SU-DHL-6 (cell line): ENCODE measurements at regions not wholly inside any gene's neighbourhood (a gene's known extent, or its start where the extent isn't known, plus 50 kb on each side); places are given as distances from the start of the nearest gene placed in this dataset.
"Not testable (repeated sequence)": the region's sequence is repeated elsewhere in the genome, so short reads cannot be mapped to it uniquely, and the experiment has no call there.

Experiments
- H2AFZ ChIP-seq: fragments of 200-600 bp; sonication (generic); 2 replicates; pipeline ENCODE4 v1.6.1; 2014; ENCODE audit warnings: low read depth, mild to moderate bottlenecking, moderate library complexity, mixed read lengths, antibody characterized with exemption, low read length; ENCODE audit not compliant: severe bottlenecking
- H3F3A ChIP-seq: fragments of 200-600 bp; shearing (Covaris generic); 2 replicates; pipeline ENCODE4 v1.6.0; 2016; ENCODE audit warnings: antibody characterized with exemption, mild to moderate bottlenecking; ENCODE audit not compliant: insufficient read depth
- H3K27ac ChIP-seq: fragments of 200-600 bp; sonication (generic); 2 replicates; pipeline ENCODE4 v1.5.1; 2016; ENCODE audit warnings: low read depth, mild to moderate bottlenecking, low read length, moderate library complexity, mixed read lengths
- H3K27me3 ChIP-seq: fragments of 200-600 bp; sonication (generic), shearing (Covaris generic); 2 replicates; pipeline ENCODE4 v1.6.0; 2014; ENCODE audit warnings: mild to moderate bottlenecking, low read length
- H3K36me3 ChIP-seq: fragments of 200-600 bp; sonication (generic); 2 replicates; pipeline ENCODE4 v1.6.1; 2014; ENCODE audit warnings: mild to moderate bottlenecking, low read length, mixed read lengths
- H3K4me2 ChIP-seq: fragments of 300-600, 200-600 bp; shearing (Covaris generic), sonication (generic); 2 replicates; pipeline ENCODE4 v1.6.0; 2014; ENCODE audit warnings: low read length, low read depth, mild to moderate bottlenecking; ENCODE audit not compliant: poor library complexity, severe bottlenecking
- H3K4me3 ChIP-seq: fragments of 200-600 bp; sonication (generic); 2 replicates; pipeline ENCODE4 v1.5.1; 2014; ENCODE audit warnings: antibody characterized with exemption, low read length, mild to moderate bottlenecking, mixed read lengths; ENCODE audit not compliant: insufficient read depth, poor library complexity, severe bottlenecking
- H3K79me2 ChIP-seq: fragments of 200-600 bp; sonication (generic); 2 replicates; pipeline ENCODE4 v1.6.1; 2014; ENCODE audit warnings: mild to moderate bottlenecking, low read length, moderate library complexity; ENCODE audit not compliant: insufficient read depth
- H3K9ac ChIP-seq: fragments of 200-600 bp; sonication (generic); 2 replicates; pipeline ENCODE4 v1.7.0; 2014; ENCODE audit warnings: mild to moderate bottlenecking, low read length
- H3K9me2 ChIP-seq: fragments of 200-600 bp; sonication (generic); replicated peaks from 2 replicates; pipeline ENCODE4 v1.6.1; 2014; ENCODE audit warnings: low read length; ENCODE audit not compliant: insufficient read depth
- H3K9me3 ChIP-seq: fragments of 200-600 bp; sonication (generic); 2 replicates; pipeline ENCODE4 v1.6.1; 2014; ENCODE audit warnings: low read length, mixed read lengths; ENCODE audit not compliant: insufficient read depth
- H4K20me1 ChIP-seq: fragments of 200-600 bp; sonication (generic); 2 replicates; pipeline ENCODE4 v1.6.1; 2014; ENCODE audit warnings: low read depth, mild to moderate bottlenecking, antibody characterized with exemption, low read length, moderate library complexity, mixed read lengths
- CTCF ChIP-seq: fragments of 200-600 bp; sonication (generic); IDR thresholded peaks from one replicate; pipeline ENCODE4 v1.5.1; 2017; ENCODE audit warnings: antibody characterized with exemption, mild to moderate bottlenecking, low read length, moderate library complexity; ENCODE audit not compliant: insufficient read depth, poor library complexity, severe bottlenecking
- EZH2phosphoT487 ChIP-seq: fragments of 200-600 bp; sonication (generic), shearing (Covaris generic); conservative IDR thresholded peaks from 2 replicates; pipeline ENCODE4 v1.6.1; 2018; ENCODE audit warnings: mild to moderate bottlenecking, antibody characterized with exemption, low read length, moderate library complexity, mixed read lengths

GRCh38 chr2:12623051-12623450 is 93.7 kb upstream of the TRIB2 start:
- Histone ChIP-seq H2AFZ (no peak overlapping the region), H3K9me2 (no peaks in the 10 kb centered on the region), H3K79me2 (no peaks in the 10 kb centered on the region), H3K36me3 (no peaks in the 10 kb centered on the region), H3K9me3 (no peaks in the 10 kb centered on the region), H3K9ac (no peak overlapping the region), H3K27ac (no peak overlapping the region), H3K4me2 (no peak overlapping the region), H4K20me1 (no peaks in the 10 kb centered on the region), H3F3A (no peaks in the 10 kb centered on the region), H3K27me3 (no peaks in the 10 kb centered on the region), H3K4me3 (no peak overlapping the region)
- TF ChIP-seq CTCF (no peak), EZH2phosphoT487 (no peak)

DNA sequence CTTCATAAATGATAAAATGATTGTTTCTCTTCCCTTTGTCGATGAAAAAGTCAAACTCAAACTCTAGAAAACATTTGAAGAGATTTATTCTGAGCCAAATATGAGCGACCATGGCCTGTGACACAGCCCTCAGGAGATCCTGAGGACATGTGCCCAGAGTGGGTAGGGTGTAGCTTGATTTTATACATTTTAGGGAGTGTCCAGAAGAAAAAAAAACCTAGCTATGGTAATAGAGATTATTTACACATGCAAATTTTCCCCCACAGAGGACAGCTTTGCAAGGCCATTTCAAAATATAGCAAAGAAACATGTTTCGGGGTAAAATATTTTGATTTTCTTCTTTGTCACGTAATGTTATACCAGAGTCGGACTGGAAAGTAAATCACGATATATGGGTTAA is 92.4 kb upstream of the TRIB2 start:
- Histone ChIP-seq H3K36me3 (no peaks in the 10 kb centered on the region), H3K27ac (no peak overlapping the region), H3K4me3 (no peak overlapping the region), H3K4me2 (no peak overlapping the region), H3K9me2 (no peaks in the 10 kb centered on the region), H3F3A (no peaks in the 10 kb centered on the region), H3K27me3 (no peaks in the 10 kb centered on the region), H2AFZ (no peak overlapping the region), H3K79me2 (no peaks in the 10 kb centered on the region), H4K20me1 (no peaks in the 10 kb centered on the region), H3K9ac (no peak overlapping the region), H3K9me3 (no peaks in the 10 kb centered on the region)
- TF ChIP-seq CTCF: no peak
- TF ChIP-seq EZH2phosphoT487: no peak

- Histone ChIP-seq H3K79me2 (no peaks in the 10 kb centered on the region), H3K9ac (no peak overlapping the region), H3K27me3 (no peaks in the 10 kb centered on the region), H3K4me3 (no peak overlapping the region), H3K27ac (no peak overlapping the region), H3K9me2 (no peaks in the 10 kb centered on the region), H3F3A (no peaks in the 10 kb centered on the region), H3K9me3 (no peaks in the 10 kb centered on the region), H3K4me2 (no peak overlapping the region), H2AFZ (no peak overlapping the region), H4K20me1 (no peaks in the 10 kb centered on the region), H3K36me3 (no peaks in the 10 kb centered on the region)
- TF ChIP-seq EZH2phosphoT487 (no peak), CTCF (no peak)
Observed at GRCh38 chr2:12624905-12625598, 91.7 kb upstream of the TRIB2 start.

GRCh38 chr2:12628541-12628940 is 88.2 kb upstream of the TRIB2 start:
- H3K36me3 ChIP-seq, H2AFZ ChIP-seq, H3K79me2 ChIP-seq, H3K27me3 ChIP-seq, H4K20me1 ChIP-seq, H3K4me2 ChIP-seq, H3K9me3 ChIP-seq, H3K27ac ChIP-seq, H3K9me2 ChIP-seq, H3F3A ChIP-seq, H3K4me3 ChIP-seq, H3K9ac ChIP-seq: not testable (repeated sequence)
